GM12873 (cell line): ENCODE measurements at regions not wholly inside any gene's neighbourhood (a gene's known extent, or its start where the extent isn't known, plus 50 kb on each side); places are given as distances from the start of the nearest gene placed in this dataset.

Experiments
- CTCF ChIP-seq: IDR thresholded peaks from 2 replicates; pipeline ENCODE4 v1.5.1; 2012; ENCODE audit warnings: low read depth, mild to moderate bottlenecking, moderate library complexity, low read length, control low read depth; ENCODE audit not compliant: insufficient read depth; ENCODE audit errors: missing control alignments

- TF ChIP-seq CTCF, result peak; percentile 65
Observed at GRCh38 chr14:106318700-106319099, 792.3 kb downstream of the TMEM121 start.

- TF ChIP-seq CTCF, result no peak
Observed at GRCh38 chr14:106327234-106327633, 800.9 kb downstream of the TMEM121 start.

- peak; percentile 61 for TF ChIP-seq CTCF
Observed at GRCh38 chr14:106334428-106335109, 808.2 kb downstream of the TMEM121 start.

GRCh38 chr14:106343626-106344025, 817.2 kb downstream of the TMEM121 start:
- no peak for TF ChIP-seq CTCF

GRCh38 chr14:106346084-106346483, 819.7 kb downstream of the TMEM121 start:
- no peak for TF ChIP-seq CTCF

- no peak for TF ChIP-seq CTCF
Observed at GRCh38 chr14:106346534-106347290, 820.3 kb downstream of the TMEM121 start.

GRCh38 chr14:106347291-106347778, 821.0 kb downstream of the TMEM121 start:
- no peak for TF ChIP-seq CTCF
